SH-SY5Y (cell line): ENCODE measurements at regions not wholly inside any gene's neighbourhood (a gene's known extent, or its start where the extent isn't known, plus 50 kb on each side); places are given as distances from the start of the nearest gene placed in this dataset.

Experiments used
- GATA2 ChIP-seq: IDR thresholded peaks from 2 replicates; pipeline ENCODE4 v1.6.1; 2011; ENCODE audit warnings: mild to moderate bottlenecking, low read depth, low read length
- GATA3 ChIP-seq: IDR thresholded peaks from 2 replicates; pipeline ENCODE4 v1.6.1; 2011; ENCODE audit warnings: low read depth, mild to moderate bottlenecking, low read length, moderate library complexity

GRCh38 chr11:92784331-92784730 is 185.1 kb upstream of the MTNR1B start:
- no peak for TF ChIP-seq GATA3
- TF ChIP-seq GATA2 = no peak
